Lower lobe of right lung (tissue), 2 donors: ENCODE measurements at regions not wholly inside any gene's neighbourhood (a gene's known extent, or its start where the extent isn't known, plus 50 kb on each side); places are given as distances from the start of the nearest gene placed in this dataset.
A peak's percentile ranks its signal among the peaks of the same experiment; 100 is the strongest.

Experiments used
- ATAC-seq, 2 donors: fragments of 200-7000 bp; cut with Tn5 transposase; one replicate each; pipeline ENCODE4 v1.9.1; 2020 to 2022; ENCODE audit warnings: mild to moderate bottlenecking in 2 of 2, moderate library complexity in 2 of 2
- DNase-seq: peaks from one replicate; pipeline ENCODE4 v3.0.0-alpha.2; 2020
- H3K27ac ChIP-seq: fragments of 200-600 bp; one replicate; pipeline ENCODE4 v1.8.0; 2022
- H3K27me3 ChIP-seq: fragments of 200-600 bp; one replicate; pipeline ENCODE4 v1.8.0; 2022; ENCODE audit warnings: low read depth
- H3K36me3 ChIP-seq: fragments of 200-600 bp; one replicate; pipeline ENCODE4 v1.8.0; 2022; ENCODE audit warnings: mild to moderate bottlenecking
- H3K4me1 ChIP-seq: fragments of 200-600 bp; one replicate; pipeline ENCODE4 v1.8.0; 2022
- H3K4me3 ChIP-seq: fragments of 200-600 bp; one replicate; pipeline ENCODE4 v1.8.0; 2022; ENCODE audit warnings: mild to moderate bottlenecking
- H3K9me3 ChIP-seq: fragments of 200-600 bp; one replicate; pipeline ENCODE4 v1.8.0; 2022
- CTCF ChIP-seq: fragments of 200-600 bp; IDR thresholded peaks from one replicate; pipeline ENCODE4 v1.8.0; 2022; ENCODE audit warnings: antibody characterized with exemption, mild to moderate bottlenecking
- intact Hi-C: fragments of 100-400 bp; cut with DNase I; formaldehyde crosslinking; loops from one replicate; pipeline ENCODE4 v1.11.0; 2022
- donor health status: DM: no; HTN: yes; CAD: no; lungs with severe emphysema.

GRCh38 chr9:16121168-16121567 is 568.3 kb downstream of the CCDC171 start:
- no peaks in the 10 kb centered on the region for H3K27me3 ChIP-seq
- intact Hi-C loops: no loop called here
- no peak for TF ChIP-seq CTCF
- H3K36me3 ChIP-seq: no peaks in the 10 kb centered on the region
- H3K4me3 ChIP-seq: no peak overlapping the region
- ATAC-seq (peak in 1 of 2 donors; percentile 46), DNase-seq (no peak)
- no peaks in the 10 kb centered on the region for H3K9me3 ChIP-seq
- no peaks in the 10 kb centered on the region for H3K4me1 ChIP-seq
- H3K27ac ChIP-seq: no peak overlapping the region

GRCh38 chr9:16121601-16122286 is 568.9 kb downstream of the CCDC171 start:
- H3K36me3 ChIP-seq: no peaks in the 10 kb centered on the region
- intact Hi-C loops: no loop called here
- no peak overlapping the region for H3K27ac ChIP-seq
- TF ChIP-seq CTCF: no peak
- no peak overlapping the region for H3K4me3 ChIP-seq
- no peaks in the 10 kb centered on the region for H3K4me1 ChIP-seq
- no peak for ATAC-seq
- H3K27me3 ChIP-seq: no peaks in the 10 kb centered on the region
- no peak for DNase-seq
- no peaks in the 10 kb centered on the region for H3K9me3 ChIP-seq

- intact Hi-C loops: no loop called here
- no peak overlapping the region for H3K27ac ChIP-seq
- no peak for TF ChIP-seq CTCF
- ATAC-seq (no peak), DNase-seq (no peak)
- no peaks in the 10 kb centered on the region for H3K27me3 ChIP-seq
- H3K4me3 ChIP-seq: no peak overlapping the region
- no peaks in the 10 kb centered on the region for H3K36me3 ChIP-seq
- no peaks in the 10 kb centered on the region for H3K4me1 ChIP-seq
- no peaks in the 10 kb centered on the region for H3K9me3 ChIP-seq
Observed at GRCh38 chr9:16125629-16126028, 572.8 kb downstream of the CCDC171 start.

GRCh38 chr9:16126042-16126441 is 573.2 kb downstream of the CCDC171 start:
- DNase-seq (no peak), ATAC-seq (no peak)
- H3K27ac ChIP-seq: no peak overlapping the region
- no peaks in the 10 kb centered on the region for H3K9me3 ChIP-seq
- no peaks in the 10 kb centered on the region for H3K36me3 ChIP-seq
- TF ChIP-seq CTCF: no peak
- no peak overlapping the region for H3K4me3 ChIP-seq
- intact Hi-C loops: no loop called here
- H3K4me1 ChIP-seq: no peaks in the 10 kb centered on the region
- H3K27me3 ChIP-seq: no peaks in the 10 kb centered on the region

- no peak for TF ChIP-seq CTCF
- Histone ChIP-seq H3K4me3 (no peak overlapping the region), H3K27me3 (no peaks in the 10 kb centered on the region), H3K27ac (no peak overlapping the region), H3K9me3 (no peaks in the 10 kb centered on the region), H3K36me3 (no peaks in the 10 kb centered on the region), H3K4me1 (no peaks in the 10 kb centered on the region)
- intact Hi-C loops: no loop called here
- ATAC-seq (no peak), DNase-seq (no peak)
Observed at GRCh38 chr9:16128003-16128402, 575.2 kb downstream of the CCDC171 start.
